ENCODE measurements at regions not wholly inside any gene's neighbourhood (a gene's known extent, or its start where the extent isn't known, plus 50 kb on each side); places are given as distances from the start of the nearest gene placed in this dataset.
A peak's percentile ranks its signal among the peaks of the same experiment; 100 is the strongest.

DNA sequence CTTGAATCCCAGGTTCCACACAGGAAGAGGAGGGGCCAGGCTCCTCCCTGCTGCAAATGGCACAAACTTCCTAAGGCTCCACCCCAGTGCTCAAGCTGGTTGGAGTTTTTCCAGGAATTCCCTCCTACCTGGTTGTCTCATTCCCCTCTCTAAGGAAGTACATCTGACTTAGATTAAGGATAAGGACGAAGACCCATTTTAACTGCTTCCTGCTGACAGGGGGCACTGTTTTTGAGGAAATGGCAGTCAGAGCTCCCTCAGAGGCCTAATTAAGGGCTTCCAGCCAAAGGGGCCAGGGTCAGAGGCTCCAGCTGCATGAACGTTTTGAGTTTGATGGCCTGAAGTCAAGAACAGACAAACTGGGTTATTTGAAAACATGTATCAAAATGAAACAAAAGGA is 1084.7 kb downstream of the SLC6A15 start:
- DNase-seq (ENCODE audit: low read depth in 2 of 2) = no peak

- DNase-seq (ENCODE audit: low read depth in 2 of 2) = no peak
Observed at GRCh38 chr12:83827193-83827592, 1085.4 kb downstream of the SLC6A15 start.

DNA sequence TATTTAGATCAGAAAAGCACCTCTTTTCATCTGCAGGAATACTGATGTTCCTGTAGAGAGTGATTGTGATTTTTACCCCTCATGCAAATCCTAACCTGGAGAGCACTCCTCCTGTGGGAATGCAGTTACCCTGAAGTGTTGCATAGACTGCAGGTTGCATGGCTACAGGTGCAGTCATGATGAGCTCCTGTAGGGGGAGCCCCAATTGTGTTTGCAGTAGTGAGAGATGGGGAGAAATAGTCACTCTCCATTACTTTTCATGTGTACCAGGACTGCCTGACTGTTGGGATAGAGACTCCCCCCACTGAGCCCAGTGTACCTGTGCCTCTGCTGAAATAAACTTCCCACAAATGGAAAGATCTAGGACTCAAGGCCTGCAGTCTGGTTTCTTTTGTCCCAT is 1086.5 kb downstream of the SLC6A15 start:
- DNase-seq (ENCODE audit: low read depth in 2 of 2) = peak in 1 of 2 donors; percentile 5

GRCh38 chr12:83823386-83824045 is 1089.1 kb downstream of the SLC6A15 start:
- peak in 1 of 2 donors; percentile 5 for DNase-seq (ENCODE audit: low read depth in 2 of 2)

DNA sequence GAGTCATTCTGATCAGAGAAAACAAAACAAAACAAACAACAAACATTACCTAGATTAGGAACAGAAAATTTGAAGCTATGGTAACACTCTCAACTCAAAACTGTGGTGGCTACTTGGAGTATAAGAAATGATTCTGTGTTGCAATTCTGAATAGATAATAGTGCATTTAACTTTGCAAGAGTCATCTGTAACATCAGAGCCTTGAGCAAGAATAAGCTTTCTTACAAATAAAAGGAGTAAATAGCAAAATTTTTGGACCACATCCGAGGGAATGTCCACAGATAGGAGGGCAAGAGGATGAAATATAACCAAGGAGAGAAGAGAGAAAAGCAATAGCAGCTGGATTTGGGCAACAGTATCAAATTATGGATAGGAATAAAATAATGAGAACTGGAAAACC is 1090.6 kb downstream of the SLC6A15 start:
- no peak for DNase-seq (ENCODE audit: low read depth in 2 of 2)

DNA sequence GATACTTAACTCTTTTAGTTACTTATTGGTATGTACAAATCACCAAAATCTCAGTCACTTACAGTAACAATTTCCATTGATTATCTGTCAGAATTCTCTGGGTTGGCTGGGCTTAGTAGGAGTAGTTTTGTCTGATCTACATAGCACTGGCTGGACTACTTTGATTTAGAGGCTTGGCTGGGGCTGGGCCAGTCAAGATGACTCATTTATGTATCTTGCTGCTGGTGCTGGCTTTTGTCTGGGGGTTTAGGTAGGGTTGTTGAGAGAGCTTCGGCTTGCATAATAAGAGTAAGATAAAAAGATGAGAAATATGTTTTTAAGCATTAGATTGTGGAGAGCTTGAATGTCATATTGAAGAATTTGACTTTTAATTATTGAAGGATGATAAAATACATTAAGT is 1093.7 kb downstream of the SLC6A15 start:
- DNase-seq (ENCODE audit: low read depth in 2 of 2) = no peak

DNA sequence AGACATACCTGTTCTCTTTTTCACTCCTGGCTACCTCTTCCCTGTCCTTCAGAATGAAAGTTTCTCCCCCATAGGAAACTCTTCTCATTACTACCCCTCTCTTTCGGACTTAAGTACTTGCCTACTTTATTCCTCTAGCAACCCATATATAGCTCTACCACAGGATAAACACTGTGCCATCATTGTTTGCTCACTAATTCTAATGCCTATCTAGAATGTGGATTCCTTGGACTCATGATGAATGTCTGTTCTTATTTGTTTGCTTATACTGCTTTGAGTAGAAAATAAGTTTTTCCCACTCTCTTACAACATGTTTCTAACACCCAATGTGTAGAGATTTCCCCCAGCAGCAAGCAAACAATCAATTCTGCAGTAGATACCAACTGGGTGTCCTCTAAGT is 1094.9 kb downstream of the SLC6A15 start:
- DNase-seq (ENCODE audit: low read depth in 2 of 2) = no peak

- DNase-seq (ENCODE audit: low read depth in 2 of 2) = no peak
Observed at GRCh38 chr12:83808591-83808990, 1104.0 kb downstream of the SLC6A15 start.

- no peak for DNase-seq (ENCODE audit: low read depth in 2 of 2)
Observed at GRCh38 chr12:83807871-83808270, 1104.7 kb downstream of the SLC6A15 start.

DNA sequence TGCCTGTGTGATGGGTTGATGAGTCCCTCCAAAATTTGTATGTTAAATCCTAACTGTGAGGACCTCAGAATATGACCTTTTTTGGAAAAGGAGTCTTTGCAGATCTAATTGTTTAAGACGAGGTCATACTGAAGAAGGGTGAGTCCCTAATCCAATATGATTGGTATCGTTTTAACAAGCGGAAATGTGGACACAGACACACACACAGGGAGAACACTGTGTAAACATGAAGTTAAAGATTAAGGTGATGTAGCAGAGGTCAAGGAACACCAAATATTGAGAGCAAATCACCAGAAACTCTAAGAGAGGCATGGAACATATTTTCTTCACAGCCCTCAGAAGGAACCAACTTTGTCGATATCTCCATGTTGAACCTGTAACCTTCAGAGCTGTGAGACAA is 1106.7 kb downstream of the SLC6A15 start:
- no peak for DNase-seq (ENCODE audit: low read depth in 2 of 2)

GRCh38 chr12:83805156-83805772 is 1107.3 kb downstream of the SLC6A15 start:
- DNase-seq (ENCODE audit: low read depth in 2 of 2) = no peak

GRCh38 chr12:83801972-83802371 is 1110.6 kb downstream of the SLC6A15 start:
- no peak for DNase-seq (ENCODE audit: low read depth in 2 of 2)

GRCh38 chr12:83800022-83800421 is 1112.6 kb downstream of the SLC6A15 start:
- no peak for DNase-seq (ENCODE audit: low read depth in 2 of 2)

DNA sequence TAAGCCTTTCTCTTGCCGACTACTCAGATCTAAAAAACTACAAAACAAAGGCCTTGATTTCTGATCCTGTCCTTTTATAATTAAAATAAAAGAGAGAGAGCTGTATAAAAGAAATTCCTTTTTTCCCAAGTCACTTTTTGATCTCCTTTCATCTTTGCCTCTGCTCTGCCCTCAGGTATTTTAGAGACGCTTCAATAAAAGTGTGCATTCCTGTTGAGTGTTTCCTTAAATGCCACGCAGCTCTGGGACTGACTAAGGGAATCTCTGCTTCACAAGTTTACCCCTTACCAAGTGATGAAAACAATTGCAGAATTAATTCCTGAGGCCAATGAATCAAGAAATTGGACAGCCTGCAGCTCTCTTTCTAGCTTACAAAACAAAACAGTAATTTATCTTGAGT is 1109.8 kb downstream of the TMTC2 start:
- no peak for DNase-seq (ENCODE audit: low read depth in 2 of 2)

DNA sequence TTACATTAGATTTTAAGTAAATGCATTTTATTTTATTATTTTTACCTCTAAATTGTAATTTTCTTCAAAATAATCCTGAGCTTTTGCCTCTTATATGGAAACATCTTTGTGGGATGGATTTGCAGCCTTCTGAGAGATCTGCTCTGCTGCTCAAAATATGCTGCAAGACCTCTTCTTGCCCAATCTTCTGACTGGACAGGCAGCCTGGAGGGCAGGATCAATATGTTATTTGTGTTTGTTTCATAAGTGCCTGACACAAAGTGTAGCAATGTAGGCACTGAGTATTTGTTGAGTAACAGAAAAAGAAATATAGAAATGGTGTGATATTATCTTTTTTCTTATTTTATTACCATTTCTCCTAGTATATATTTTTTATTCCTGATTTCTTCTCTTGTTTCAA is 1106.9 kb downstream of the TMTC2 start:
- no peak for DNase-seq (ENCODE audit: low read depth in 2 of 2)

GRCh38 chr12:83784298-83784890 is 1097.7 kb downstream of the TMTC2 start:
- no peak for DNase-seq (ENCODE audit: low read depth in 2 of 2)

GRCh38 chr12:83779526-83779925 is 1092.8 kb downstream of the TMTC2 start:
- DNase-seq (ENCODE audit: low read depth in 2 of 2) = no peak

DNA sequence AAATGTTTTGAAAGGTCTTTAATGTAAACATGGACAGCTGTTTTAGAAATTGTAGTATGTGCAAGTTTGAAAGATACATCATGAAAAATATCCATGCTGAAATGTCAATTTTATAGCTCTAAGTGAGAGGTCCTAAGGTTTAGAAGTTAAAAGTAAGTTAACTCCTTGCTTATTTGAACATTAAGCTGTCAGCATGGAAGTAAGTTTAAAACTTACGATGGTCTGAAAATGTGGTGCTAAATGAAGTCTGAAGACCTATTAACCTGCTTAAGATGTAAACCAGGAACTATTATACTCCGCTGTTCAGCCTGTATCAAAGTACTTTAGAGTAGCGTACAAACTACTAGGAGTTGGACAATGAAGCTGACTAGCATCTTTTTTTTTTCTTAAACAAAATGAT is 1082.4 kb downstream of the TMTC2 start:
- no peak for DNase-seq (ENCODE audit: low read depth in 2 of 2)

- DNase-seq (ENCODE audit: low read depth in 2 of 2) = no peak
Observed at GRCh38 chr12:83767723-83768122, 1081.0 kb downstream of the TMTC2 start.

DNA sequence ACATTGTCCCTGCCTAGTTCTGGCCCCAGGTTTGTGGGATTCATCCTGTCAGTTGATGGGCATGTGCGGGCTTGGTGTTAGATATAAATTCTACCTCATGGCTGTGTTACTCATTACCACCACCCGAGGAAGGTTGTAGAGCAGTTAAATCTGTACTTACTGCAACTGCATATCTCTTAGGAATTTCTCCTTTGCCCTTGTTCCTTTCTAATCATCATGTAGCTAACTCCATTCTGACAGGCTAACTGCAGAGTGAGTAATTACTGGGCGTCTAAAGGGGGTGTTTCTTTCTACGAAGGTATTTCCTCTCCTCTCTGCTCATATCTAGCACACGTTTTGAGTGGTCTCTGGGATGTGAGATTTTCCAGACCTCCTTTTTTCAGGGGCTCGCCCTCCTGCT is 1076.7 kb downstream of the TMTC2 start:
- DNase-seq (ENCODE audit: low read depth in 2 of 2) = no peak

DNA sequence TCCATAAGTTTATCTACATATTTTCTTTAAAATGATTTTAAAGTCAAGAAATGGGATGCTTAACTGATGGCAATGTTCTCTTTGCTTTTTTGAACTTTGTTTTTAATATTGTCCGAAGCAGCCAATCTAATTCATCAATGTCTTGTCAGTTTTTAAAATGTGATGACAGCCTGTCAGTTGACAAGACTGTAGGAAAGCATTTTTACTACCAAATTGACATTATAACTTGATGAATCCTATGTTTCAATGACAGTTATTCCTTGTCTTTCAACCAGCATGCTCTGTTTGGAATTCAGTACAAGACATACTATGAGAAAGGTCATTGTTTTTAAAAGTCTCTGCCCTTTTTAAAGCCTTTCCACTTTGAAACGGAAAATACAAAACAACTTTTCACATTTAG is 1073.2 kb downstream of the TMTC2 start:
- no peak for DNase-seq (ENCODE audit: low read depth in 2 of 2)

DNA sequence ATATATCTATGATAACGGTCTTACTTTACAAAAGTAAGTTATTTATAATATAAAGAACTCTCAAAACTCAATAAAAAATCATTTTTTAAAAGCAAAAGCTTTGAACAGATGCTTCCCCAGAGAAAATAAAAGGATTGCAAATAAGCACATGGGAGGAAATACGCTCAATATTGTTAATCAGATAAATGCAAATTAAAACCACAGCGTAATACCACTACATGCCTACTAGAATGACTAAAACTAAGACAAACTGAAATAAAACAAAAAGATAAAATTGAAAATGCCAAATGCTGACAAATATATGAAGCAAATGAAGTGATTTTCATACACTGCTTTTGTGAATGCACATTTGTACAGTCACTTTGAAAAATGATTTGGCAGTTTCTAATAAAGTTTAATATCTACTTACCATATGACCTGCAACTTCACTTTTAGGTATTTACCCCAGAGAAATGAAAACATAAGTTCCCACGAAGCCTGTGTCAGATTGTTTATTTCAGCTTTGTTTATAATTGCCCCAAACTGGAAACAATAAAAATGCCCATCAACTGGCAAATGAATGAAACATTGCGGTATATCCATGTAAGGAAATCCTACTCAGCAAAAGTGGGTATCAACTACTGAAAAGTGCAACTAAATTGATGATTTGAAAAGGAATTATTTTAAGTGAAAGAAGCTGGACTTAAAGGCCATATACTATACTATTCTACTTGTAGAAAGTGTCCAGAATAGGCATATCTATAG is 1072.4 kb downstream of the TMTC2 start:
- DNase-seq (ENCODE audit: low read depth in 2 of 2) = no peak

- no peak for DNase-seq (ENCODE audit: low read depth in 2 of 2)
Observed at GRCh38 chr12:83753904-83754303, 1067.2 kb downstream of the TMTC2 start.
